ENCODE measurements at regions not wholly inside any gene's neighbourhood (a gene's known extent, or its start where the extent isn't known, plus 50 kb on each side); places are given as distances from the start of the nearest gene placed in this dataset.
"Not testable (repeated sequence)": the region's sequence is repeated elsewhere in the genome, so short reads cannot be mapped to it uniquely, and the experiment has no call there.

GRCh38 chr3:25844891-25845290 is 55.0 kb downstream of the OXSM start:
- Histone ChIP-seq H3K27me3 (ENCODE audit: control insufficient read depth, insufficient read depth, low read length) (no peaks in the 10 kb centered on the region), H3K4me1 (ENCODE audit: control insufficient read depth, insufficient read depth, low read length) (no peaks in the 10 kb centered on the region), H3K4me3 (ENCODE audit: low read depth, low read length) (no peak overlapping the region), H3K9ac (ENCODE audit: low read length) (no peak overlapping the region), H3K9me3 (ENCODE audit: control insufficient read depth, insufficient read depth, low read depth, low read length) (no peaks in the 10 kb centered on the region), H3K36me3 (ENCODE audit: control insufficient read depth, insufficient read depth, low read length) (no peaks in the 10 kb centered on the region), H3K27ac (ENCODE audit: low read depth, low read length) (no peak overlapping the region)

DNA sequence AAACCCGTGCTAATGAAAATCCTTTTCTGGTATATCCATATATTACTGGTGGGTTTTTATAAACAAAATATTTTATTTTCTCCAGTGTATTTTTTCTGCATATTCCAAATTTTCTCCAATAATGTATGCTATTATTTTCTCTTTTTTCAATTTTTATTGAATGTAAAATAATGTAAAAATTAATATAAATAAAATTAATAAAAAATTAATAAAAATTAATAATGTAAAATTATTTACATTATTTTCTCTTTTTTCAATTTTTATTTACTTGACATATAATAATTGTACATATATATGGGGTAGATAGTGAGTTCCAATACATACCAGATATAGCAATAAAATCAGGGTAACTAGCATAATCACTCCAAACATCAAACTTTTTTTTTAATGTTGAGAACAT is 56.4 kb downstream of the OXSM start:
- no peaks in the 10 kb centered on the region for H3K4me1 ChIP-seq (ENCODE audit: control insufficient read depth, insufficient read depth, low read length)
- no peak overlapping the region for H3K4me3 ChIP-seq (ENCODE audit: low read depth, low read length)
- H3K9me3 ChIP-seq (ENCODE audit: control insufficient read depth, insufficient read depth, low read depth, low read length): peaks cover 2% of the 10 kb centered on the region; the same call in 1 of the 2 replicates
- no peaks in the 10 kb centered on the region for H3K27me3 ChIP-seq (ENCODE audit: control insufficient read depth, insufficient read depth, low read length)
- H3K27ac ChIP-seq (ENCODE audit: low read depth, low read length): no peak overlapping the region
- no peak overlapping the region for H3K9ac ChIP-seq (ENCODE audit: low read length)
- no peaks in the 10 kb centered on the region for H3K36me3 ChIP-seq (ENCODE audit: control insufficient read depth, insufficient read depth, low read length)

DNA sequence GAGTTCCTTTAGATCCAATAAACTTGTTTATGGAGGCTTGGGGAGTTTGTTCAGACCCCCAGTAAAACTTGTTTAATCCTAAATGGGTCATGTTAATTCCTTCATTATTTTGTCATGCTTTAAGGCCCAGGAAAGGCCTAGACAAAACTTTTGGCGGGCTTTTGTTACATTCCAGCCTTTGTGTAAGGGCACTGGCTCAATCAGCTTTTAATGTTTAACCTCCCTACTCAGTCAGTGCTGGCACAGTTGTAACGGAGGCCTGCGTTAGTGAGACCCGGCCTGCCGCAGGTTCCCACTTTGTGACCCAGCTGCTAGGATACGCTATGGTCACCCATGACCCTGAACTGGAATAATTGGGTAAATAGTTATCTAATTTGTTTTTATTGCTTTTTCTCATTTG is 59.2 kb downstream of the OXSM start:
- no peak overlapping the region for H3K4me3 ChIP-seq (ENCODE audit: low read depth, low read length)
- H3K9ac ChIP-seq (ENCODE audit: low read length): no peak overlapping the region
- no peaks in the 10 kb centered on the region for H3K27me3 ChIP-seq (ENCODE audit: control insufficient read depth, insufficient read depth, low read length)

GRCh38 chr3:25849641-25850385 is 59.9 kb downstream of the OXSM start:
- Histone ChIP-seq H3K4me1 (ENCODE audit: control insufficient read depth, insufficient read depth, low read length) (peaks cover 3% of the 10 kb centered on the region; the same call in 1 of the 2 replicates), H3K4me3 (ENCODE audit: low read depth, low read length) (no peak overlapping the region), H3K36me3 (ENCODE audit: control insufficient read depth, insufficient read depth, low read length) (no peaks in the 10 kb centered on the region), H3K27ac (ENCODE audit: low read depth, low read length) (peak overlapping the region; percentile 2; the same call in 1 of the 2 replicates), H3K27me3 (ENCODE audit: control insufficient read depth, insufficient read depth, low read length) (no peaks in the 10 kb centered on the region), H3K9ac (ENCODE audit: low read length) (no peak overlapping the region), H3K9me3 (ENCODE audit: control insufficient read depth, insufficient read depth, low read depth, low read length) (peaks cover 7% of the 10 kb centered on the region)

More for the DNA sequence above, 59.2 kb downstream of the OXSM start:
- H3K4me1 ChIP-seq (ENCODE audit: control insufficient read depth, insufficient read depth, low read length): no peaks in the 10 kb centered on the region
- peaks cover 7% of the 10 kb centered on the region for H3K9me3 ChIP-seq (ENCODE audit: control insufficient read depth, insufficient read depth, low read depth, low read length)
- H3K27ac ChIP-seq (ENCODE audit: low read depth, low read length): no peak overlapping the region; the same call in 1 of the 2 replicates
- no peaks in the 10 kb centered on the region for H3K36me3 ChIP-seq (ENCODE audit: control insufficient read depth, insufficient read depth, low read length)

DNA sequence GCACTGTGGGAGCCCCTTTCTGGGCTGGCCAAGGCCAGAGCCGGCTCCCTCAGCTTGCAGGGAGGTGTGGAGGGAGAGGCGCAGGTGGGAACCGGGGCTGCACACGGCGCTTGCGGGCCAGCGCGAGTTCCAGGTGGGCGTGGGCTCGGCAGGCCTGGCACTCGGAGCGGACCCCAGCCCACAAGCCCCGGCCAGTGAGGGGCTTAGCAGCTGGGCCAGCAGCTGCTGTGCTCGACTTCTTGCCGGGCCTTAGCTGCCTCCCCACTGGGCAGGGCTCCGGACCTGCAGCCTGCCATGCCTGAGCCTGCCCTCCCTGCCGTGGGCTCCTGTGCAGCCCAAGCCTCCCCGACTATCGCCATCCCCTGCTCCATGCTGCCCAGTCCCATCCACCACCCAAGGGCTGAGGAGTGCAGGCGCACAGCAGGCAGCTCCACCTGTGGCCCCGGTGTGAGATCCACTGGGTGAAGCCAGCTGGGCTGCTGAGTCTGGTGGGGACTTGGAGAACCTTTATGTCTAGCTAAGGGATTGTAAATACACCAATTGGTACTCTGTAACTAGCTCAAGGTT is 61.9 kb downstream of the OXSM start:
- not testable (repeated sequence) for H3K27ac ChIP-seq (ENCODE audit: low read depth, low read length); H3K9me3 ChIP-seq (ENCODE audit: control insufficient read depth, insufficient read depth, low read depth, low read length); H3K27me3 ChIP-seq (ENCODE audit: control insufficient read depth, insufficient read depth, low read length); H3K36me3 ChIP-seq (ENCODE audit: control insufficient read depth, insufficient read depth, low read length); H3K9ac ChIP-seq (ENCODE audit: low read length); H3K4me1 ChIP-seq (ENCODE audit: control insufficient read depth, insufficient read depth, low read length); H3K4me3 ChIP-seq (ENCODE audit: low read depth, low read length)

DNA sequence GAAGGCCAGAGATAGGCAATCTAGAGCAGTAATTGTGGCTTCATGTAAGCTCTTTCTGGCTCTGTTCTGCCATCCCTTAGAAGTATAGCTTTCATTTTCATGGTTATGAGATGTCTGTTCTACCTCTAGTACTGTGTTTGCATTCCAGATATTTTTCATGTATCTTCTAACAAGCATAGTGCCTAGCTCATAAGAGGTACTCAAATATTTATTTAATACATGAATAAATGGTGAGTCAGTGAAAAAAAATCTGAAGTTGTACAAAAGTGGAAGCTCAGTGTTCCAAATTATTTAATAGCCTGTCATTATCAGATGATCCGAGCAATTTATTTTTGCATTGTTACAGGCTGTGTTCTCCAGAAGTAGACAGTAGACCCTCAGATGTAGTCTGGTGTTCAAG is 64.3 kb downstream of the OXSM start:
- no peaks in the 10 kb centered on the region for H3K36me3 ChIP-seq (ENCODE audit: control insufficient read depth, insufficient read depth, low read length)
- H3K9me3 ChIP-seq (ENCODE audit: control insufficient read depth, insufficient read depth, low read depth, low read length): peaks cover 7% of the 10 kb centered on the region
- H3K9ac ChIP-seq (ENCODE audit: low read length): no peak overlapping the region
- no peak overlapping the region for H3K27ac ChIP-seq (ENCODE audit: low read depth, low read length)
- no peaks in the 10 kb centered on the region for H3K27me3 ChIP-seq (ENCODE audit: control insufficient read depth, insufficient read depth, low read length)
- no peak overlapping the region for H3K4me3 ChIP-seq (ENCODE audit: low read depth, low read length)
- peaks cover 14% of the 10 kb centered on the region for H3K4me1 ChIP-seq (ENCODE audit: control insufficient read depth, insufficient read depth, low read length)

GRCh38 chr3:25854635-25855034 is 64.7 kb downstream of the OXSM start:
- Histone ChIP-seq H3K36me3 (ENCODE audit: control insufficient read depth, insufficient read depth, low read length) (no peaks in the 10 kb centered on the region), H3K4me3 (ENCODE audit: low read depth, low read length) (no peak overlapping the region), H3K27me3 (ENCODE audit: control insufficient read depth, insufficient read depth, low read length) (no peaks in the 10 kb centered on the region)

GRCh38 chr3:25855266-25855784 is 65.4 kb downstream of the OXSM start:
- H3K9ac ChIP-seq (ENCODE audit: low read length): no peak overlapping the region
- H3K27ac ChIP-seq (ENCODE audit: low read depth, low read length): no peak overlapping the region
- H3K27me3 ChIP-seq (ENCODE audit: control insufficient read depth, insufficient read depth, low read length): no peaks in the 10 kb centered on the region
- H3K36me3 ChIP-seq (ENCODE audit: control insufficient read depth, insufficient read depth, low read length): no peaks in the 10 kb centered on the region
- peaks cover 24% of the 10 kb centered on the region for H3K4me1 ChIP-seq (ENCODE audit: control insufficient read depth, insufficient read depth, low read length)
- peaks cover 13% of the 10 kb centered on the region for H3K9me3 ChIP-seq (ENCODE audit: control insufficient read depth, insufficient read depth, low read depth, low read length)
- no peak overlapping the region for H3K4me3 ChIP-seq (ENCODE audit: low read depth, low read length)

More at GRCh38 chr3:25854635-25855034, 64.7 kb downstream of the OXSM start:
- Histone ChIP-seq H3K9ac (ENCODE audit: low read length) (no peak overlapping the region), H3K9me3 (ENCODE audit: control insufficient read depth, insufficient read depth, low read depth, low read length) (peaks cover 7% of the 10 kb centered on the region), H3K27ac (ENCODE audit: low read depth, low read length) (no peak overlapping the region), H3K4me1 (ENCODE audit: control insufficient read depth, insufficient read depth, low read length) (peaks cover 18% of the 10 kb centered on the region)

GRCh38 chr3:25856902-25857518 is 67.1 kb downstream of the OXSM start:
- no peaks in the 10 kb centered on the region; the same call in 1 of the 2 replicates for H3K36me3 ChIP-seq (ENCODE audit: control insufficient read depth, insufficient read depth, low read length)
- H3K9me3 ChIP-seq (ENCODE audit: control insufficient read depth, insufficient read depth, low read depth, low read length): peaks cover 16% of the 10 kb centered on the region; the same call in 1 of the 2 replicates
- peaks cover 24% of the 10 kb centered on the region for H3K4me1 ChIP-seq (ENCODE audit: control insufficient read depth, insufficient read depth, low read length)
- no peak overlapping the region for H3K27ac ChIP-seq (ENCODE audit: low read depth, low read length)
- H3K9ac ChIP-seq (ENCODE audit: low read length): no peak overlapping the region
- H3K4me3 ChIP-seq (ENCODE audit: low read depth, low read length): no peak overlapping the region
- H3K27me3 ChIP-seq (ENCODE audit: control insufficient read depth, insufficient read depth, low read length): no peaks in the 10 kb centered on the region

GRCh38 chr3:25861566-25861965 is 71.7 kb downstream of the OXSM start:
- H3K9ac ChIP-seq (ENCODE audit: low read length): no peak overlapping the region
- no peaks in the 10 kb centered on the region for H3K27me3 ChIP-seq (ENCODE audit: control insufficient read depth, insufficient read depth, low read length)
- H3K4me1 ChIP-seq (ENCODE audit: control insufficient read depth, insufficient read depth, low read length): peaks cover 22% of the 10 kb centered on the region
- H3K27ac ChIP-seq (ENCODE audit: low read depth, low read length): no peak overlapping the region
- H3K9me3 ChIP-seq (ENCODE audit: control insufficient read depth, insufficient read depth, low read depth, low read length): peaks cover 21% of the 10 kb centered on the region; the same call in 1 of the 2 replicates
- H3K36me3 ChIP-seq (ENCODE audit: control insufficient read depth, insufficient read depth, low read length): no peaks in the 10 kb centered on the region; the same call in 1 of the 2 replicates
- no peak overlapping the region for H3K4me3 ChIP-seq (ENCODE audit: low read depth, low read length)

- Histone ChIP-seq H3K4me3 (ENCODE audit: low read depth, low read length) (no peak overlapping the region), H3K9ac (ENCODE audit: low read length) (no peak overlapping the region), H3K4me1 (ENCODE audit: control insufficient read depth, insufficient read depth, low read length) (peaks cover 17% of the 10 kb centered on the region), H3K36me3 (ENCODE audit: control insufficient read depth, insufficient read depth, low read length) (no peaks in the 10 kb centered on the region; the same call in 1 of the 2 replicates), H3K27ac (ENCODE audit: low read depth, low read length) (no peak overlapping the region), H3K27me3 (ENCODE audit: control insufficient read depth, insufficient read depth, low read length) (no peaks in the 10 kb centered on the region), H3K9me3 (ENCODE audit: control insufficient read depth, insufficient read depth, low read depth, low read length) (peaks cover 21% of the 10 kb centered on the region; the same call in 1 of the 2 replicates)
These were observed 73.1 kb downstream of the OXSM start for GRCh38 chr3:25863011-25863415.
